HepG2 (cell line): ENCODE measurements at regions not wholly inside any gene's neighbourhood (a gene's known extent, or its start where the extent isn't known, plus 50 kb on each side); places are given as distances from the start of the nearest gene placed in this dataset.

Experiments
- ATF3 ChIP-seq: sonication (generic); formaldehyde crosslinking; IDR thresholded peaks from 2 replicates; pipeline ENCODE4 v1.4.0; 2020; ENCODE audit warnings: missing genetic modification reagents
- BHLHE40 ChIP-seq: IDR thresholded peaks from 2 replicates; pipeline ENCODE4 v1.6.1; 2011; ENCODE audit warnings: low read length, improper control_type of control experiment
- DRAP1 ChIP-seq: IDR thresholded peaks from 2 replicates; pipeline ENCODE4 v1.6.1; 2016; ENCODE audit warnings: missing genetic modification reagents, missing compliant biosample characterization
- EED ChIP-seq: sonication (generic); formaldehyde crosslinking; IDR thresholded peaks from 2 replicates; pipeline ENCODE4 v1.5.0; 2020; ENCODE audit warnings: mild to moderate bottlenecking, missing genetic modification reagents
- ELF4 ChIP-seq: sonication (generic); formaldehyde crosslinking; IDR thresholded peaks from 2 replicates; pipeline ENCODE4 v1.5.0; 2020; ENCODE audit warnings: missing genetic modification reagents, mild to moderate bottlenecking, moderate library complexity, borderline replicate concordance
- ETV5 ChIP-seq: IDR thresholded peaks from 2 replicates; pipeline ENCODE4 v1.6.1; 2018; ENCODE audit warnings: missing biosample characterization, missing genetic modification reagents, inconsistent platforms, borderline replicate concordance
- FOXA3 ChIP-seq: IDR thresholded peaks from 2 replicates; pipeline ENCODE4 v1.6.1; 2016; ENCODE audit warnings: missing genetic modification reagents, missing compliant biosample characterization
- FOXO4 ChIP-seq: sonication (generic); formaldehyde crosslinking; conservative IDR thresholded peaks from 2 replicates; pipeline ENCODE4 v1.8.1; 2023; ENCODE audit warnings: missing genetic modification reagents
- HOXA3 ChIP-seq: sonication (generic); formaldehyde crosslinking; IDR thresholded peaks from 2 replicates; pipeline ENCODE4 v1.5.0; 2020; ENCODE audit warnings: missing genetic modification reagents
- KAT8 ChIP-seq: IDR thresholded peaks from 2 replicates; pipeline ENCODE4 v1.6.1; 2016; ENCODE audit warnings: missing genetic modification reagents, missing compliant biosample characterization
- KLF13 ChIP-seq: sonication (generic); formaldehyde crosslinking; IDR thresholded peaks from 2 replicates; pipeline ENCODE4 v1.4.0; 2020; ENCODE audit warnings: mild to moderate bottlenecking, missing genetic modification reagents
- MAZ ChIP-seq, 2 experiments: sonication (generic) in 1 of 2; formaldehyde crosslinking in 1 of 2; IDR thresholded peaks; 2 replicates each; pipeline versions ENCODE4 v1.5.0 to v1.6.1; 2012 to 2020; ENCODE audit warnings: low read depth in 2 of 2, mild to moderate bottlenecking in 2 of 2, borderline replicate concordance in 1 of 2, improper control_type of control experiment in 1 of 2, low read length in 1 of 2, missing genetic modification reagents in 1 of 2, moderate library complexity in 1 of 2
- NCOA2 ChIP-seq: sonication (generic); formaldehyde crosslinking; IDR thresholded peaks from 2 replicates; pipeline ENCODE4 v1.8.0; 2022; ENCODE audit warnings: inconsistent platforms
- RBAK ChIP-seq: sonication (generic); formaldehyde crosslinking; IDR thresholded peaks from 2 replicates; pipeline ENCODE4 v1.5.1; 2020; ENCODE audit warnings: mild to moderate bottlenecking, missing genetic modification reagents
- THAP7 ChIP-seq: sonication (generic); formaldehyde crosslinking; IDR thresholded peaks from 2 replicates; pipeline ENCODE4 v1.8.1; 2023; ENCODE audit warnings: mild to moderate bottlenecking, missing genetic modification reagents
- ZBTB3 ChIP-seq: sonication (generic); formaldehyde crosslinking; IDR thresholded peaks from 2 replicates; pipeline ENCODE4 v1.4.0; 2020; ENCODE audit warnings: low read depth, mild to moderate bottlenecking, moderate library complexity, missing genetic modification reagents, borderline replicate concordance
- ZBTB37 ChIP-seq: sonication (generic); formaldehyde crosslinking; IDR thresholded peaks from 2 replicates; pipeline ENCODE4 v1.4.0; 2020; ENCODE audit warnings: mild to moderate bottlenecking, missing genetic modification reagents
- ZFAT ChIP-seq: sonication (generic); formaldehyde crosslinking; conservative IDR thresholded peaks from 2 replicates; pipeline ENCODE4 v1.8.1; 2023; ENCODE audit warnings: missing genetic modification reagents, inconsistent platforms
- ZHX1 ChIP-seq: sonication (generic); formaldehyde crosslinking; IDR thresholded peaks from 2 replicates; pipeline ENCODE4 v1.8.1; 2022; ENCODE audit warnings: low read depth, mild to moderate bottlenecking, missing genetic modification reagents
- ZKSCAN1 ChIP-seq: fragments of 150-350 bp; IDR thresholded peaks from 2 replicates; pipeline ENCODE4 v1.6.1; 2014; ENCODE audit warnings: low read length
- ZNF44 ChIP-seq: sonication (generic); formaldehyde crosslinking; IDR thresholded peaks from 2 replicates; pipeline ENCODE4 v1.5.1; 2020; ENCODE audit warnings: mild to moderate bottlenecking, missing genetic modification reagents
- ZNF557 ChIP-seq: sonication (generic); formaldehyde crosslinking; IDR thresholded peaks from 2 replicates; pipeline ENCODE4 v1.4.0; 2020; ENCODE audit warnings: missing genetic modification reagents
- ZNF772 ChIP-seq: sonication (generic); formaldehyde crosslinking; IDR thresholded peaks from 2 replicates; pipeline ENCODE4 v1.5.0; 2020; ENCODE audit warnings: mild to moderate bottlenecking, missing genetic modification reagents
- ZNF891 ChIP-seq: sonication (generic); formaldehyde crosslinking; IDR thresholded peaks from 2 replicates; pipeline ENCODE4 v1.5.0; 2020; ENCODE audit warnings: mild to moderate bottlenecking, missing genetic modification reagents
- ZSCAN22 ChIP-seq: sonication (generic); formaldehyde crosslinking; IDR thresholded peaks from 2 replicates; pipeline ENCODE4 v1.4.0; 2020; ENCODE audit warnings: mild to moderate bottlenecking, missing genetic modification reagents

GRCh38 chr2:8624855-8625398, 56.9 kb upstream of the ID2 start (continued):
- TF ChIP-seq EED (0 out of 2 replicates have a peak, but pooled peaks have one; percentile 61), ELF4 (CRISPR knock-in tag) (peak; percentile 62; the same call in 1 of the 2 replicates), NCOA2 (CRISPR knock-in tag) (no peak), ZBTB37 (CRISPR knock-in tag) (no peak), ZNF891 (CRISPR knock-in tag) (no peak; the same call in 1 of the 2 replicates), ZKSCAN1 (no peak), FOXA3 (CRISPR knock-in tag) (no peak), ZSCAN22 (CRISPR knock-in tag) (no peak), FOXO4 (no peak), KAT8 (CRISPR knock-in tag) (no peak), ETV5 (CRISPR knock-in tag) (no peak), ZNF44 (CRISPR knock-in tag) (no peak), ZFAT (CRISPR knock-in tag) (no peak), BHLHE40 (0 out of 2 replicates have a peak, but pooled peaks have one; percentile 2), THAP7 (CRISPR knock-in tag) (no peak), RBAK (CRISPR knock-in tag) (0 out of 2 replicates have a peak, but pooled peaks have one; percentile 17), DRAP1 (no peak), HOXA3 (CRISPR knock-in tag) (no peak), KLF13 (CRISPR knock-in tag) (no peak), ZBTB3 (0 out of 2 replicates have a peak, but pooled peaks have one; percentile 11), ZNF557 (no peak), MAZ (IDR thresholded peaks at IDR 0.05; ENCODE audit: borderline replicate concordance, low read depth, low read length) (no peak; the same call in 1 of the 2 replicates), MAZ (CRISPR knock-in tag; IDR thresholded peaks at IDR 0.05; ENCODE audit: low read depth) (no peak), ZNF772 (peak; percentile 38), ATF3 (peak; percentile 39; the same call in 1 of the 2 replicates), ZHX1 (CRISPR knock-in tag) (no peak)
